ENCODE measurements at regions not wholly inside any gene's neighbourhood (a gene's known extent, or its start where the extent isn't known, plus 50 kb on each side); places are given as distances from the start of the nearest gene placed in this dataset.

DNA sequence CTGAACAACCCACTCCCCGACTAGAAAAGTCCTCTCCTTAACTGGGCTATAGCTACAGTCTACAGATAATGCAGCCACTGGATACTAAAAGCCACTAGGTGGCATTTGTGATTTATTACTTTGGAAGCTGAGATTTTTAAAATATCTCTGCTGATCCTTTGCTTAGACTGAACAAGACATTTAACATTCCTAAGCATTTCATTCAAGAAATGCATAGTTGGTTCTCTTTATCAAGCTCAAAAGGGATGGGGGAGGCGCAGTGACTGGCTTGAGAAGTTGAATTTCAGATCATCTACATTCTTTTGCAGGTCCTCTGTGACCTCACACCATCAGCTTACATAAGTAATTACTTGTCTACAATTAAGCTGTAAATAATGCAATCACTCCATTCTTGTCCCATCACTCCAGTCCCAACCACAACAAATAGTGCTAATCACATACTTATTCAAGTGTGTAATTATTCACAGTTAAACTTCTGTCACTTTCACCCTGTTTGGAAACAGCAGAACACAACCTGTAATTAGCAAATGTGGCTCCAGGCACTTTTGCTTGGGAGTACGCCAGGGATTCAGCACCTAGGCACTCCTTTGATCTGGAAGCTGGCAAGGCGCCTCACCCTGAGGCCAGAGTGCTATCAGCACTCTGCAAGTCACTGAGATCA is 203.6 kb downstream of the NOVA1 start:
- TF ChIP-seq YY1 (IDR thresholded peaks at IDR 0.05; ENCODE audit: insufficient read depth, insufficient read length) (no peak), ZNF274 (IDR thresholded peaks at IDR 0.05; ENCODE audit: low read depth, low read length) (no peak), SUZ12 (IDR thresholded peaks at IDR 0.05; ENCODE audit: extremely low read depth, insufficient read depth, insufficient read length) (no peak)
